ENCODE measurements at regions not wholly inside any gene's neighbourhood (a gene's known extent, or its start where the extent isn't known, plus 50 kb on each side); places are given as distances from the start of the nearest gene placed in this dataset.

DNA sequence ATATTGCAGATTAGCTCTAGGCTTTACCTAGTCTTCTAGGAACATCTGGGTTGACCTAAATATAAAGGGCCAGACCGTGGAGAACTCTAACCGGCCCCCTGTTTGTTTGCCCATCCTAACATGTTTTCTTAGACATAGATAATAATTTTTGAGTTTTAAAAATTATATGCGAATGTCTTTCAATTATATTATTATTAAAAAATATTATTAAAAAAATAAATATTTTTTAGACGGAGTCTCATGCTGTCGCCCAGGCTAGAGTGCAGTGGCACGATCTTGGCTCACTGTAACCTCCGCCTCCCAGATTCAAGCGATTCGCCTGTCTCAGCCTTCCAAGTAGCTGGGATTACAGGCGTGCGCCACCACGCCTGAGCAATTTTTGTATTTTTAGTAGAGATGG is 318.5 kb downstream of the INHBA start:
- Histone ChIP-seq H3K4me1 (ENCODE audit: control insufficient read depth in 1 of 2, insufficient read depth in 2 of 2, low read length in 2 of 2) (no peaks in the 10 kb centered on the region), H3K36me3 (ENCODE audit: control insufficient read depth in 1 of 2, insufficient read depth in 2 of 2, low read length in 2 of 2) (no peaks in the 10 kb centered on the region), H3K4me3 (ENCODE audit: low read depth in 1 of 2, low read length in 2 of 2) (no peak overlapping the region), H3K27me3 (ENCODE audit: control insufficient read depth in 1 of 2, insufficient read depth in 2 of 2, low read length in 2 of 2) (no peaks in the 10 kb centered on the region), H3K9ac (ENCODE audit: low read depth in 1 of 2, low read length in 2 of 2) (no peak overlapping the region), H3K9me3 (ENCODE audit: control insufficient read depth in 1 of 2, low read length in 2 of 2) (no peaks in the 10 kb centered on the region), H3K27ac (ENCODE audit: low read depth, low read length) (no peak overlapping the region)

GRCh38 chr7:41383596-41383995 is 319.3 kb downstream of the INHBA start:
- H3K27me3 ChIP-seq (ENCODE audit: control insufficient read depth in 1 of 2, insufficient read depth in 2 of 2, low read length in 2 of 2): no peaks in the 10 kb centered on the region
- H3K36me3 ChIP-seq (ENCODE audit: control insufficient read depth in 1 of 2, insufficient read depth in 2 of 2, low read length in 2 of 2): no peaks in the 10 kb centered on the region
- H3K27ac ChIP-seq (ENCODE audit: low read depth, low read length): no peak overlapping the region
- no peak overlapping the region for H3K9ac ChIP-seq (ENCODE audit: low read depth in 1 of 2, low read length in 2 of 2)
- H3K4me3 ChIP-seq (ENCODE audit: low read depth in 1 of 2, low read length in 2 of 2): no peak overlapping the region
- no peaks in the 10 kb centered on the region for H3K4me1 ChIP-seq (ENCODE audit: control insufficient read depth in 1 of 2, insufficient read depth in 2 of 2, low read length in 2 of 2)
- H3K9me3 ChIP-seq (ENCODE audit: control insufficient read depth in 1 of 2, low read length in 2 of 2): no peaks in the 10 kb centered on the region

GRCh38 chr7:41378156-41378555 is 324.7 kb downstream of the INHBA start:
- Histone ChIP-seq H3K9me3 (ENCODE audit: control insufficient read depth in 1 of 2, low read length in 2 of 2) (no peaks in the 10 kb centered on the region), H3K27me3 (ENCODE audit: control insufficient read depth in 1 of 2, insufficient read depth in 2 of 2, low read length in 2 of 2) (no peaks in the 10 kb centered on the region), H3K9ac (ENCODE audit: low read depth in 1 of 2, low read length in 2 of 2) (no peak overlapping the region), H3K27ac (ENCODE audit: low read depth, low read length) (no peak overlapping the region), H3K4me1 (ENCODE audit: control insufficient read depth in 1 of 2, insufficient read depth in 2 of 2, low read length in 2 of 2) (no peaks in the 10 kb centered on the region), H3K36me3 (ENCODE audit: control insufficient read depth in 1 of 2, insufficient read depth in 2 of 2, low read length in 2 of 2) (no peaks in the 10 kb centered on the region), H3K4me3 (ENCODE audit: low read depth in 1 of 2, low read length in 2 of 2) (no peak overlapping the region)

DNA sequence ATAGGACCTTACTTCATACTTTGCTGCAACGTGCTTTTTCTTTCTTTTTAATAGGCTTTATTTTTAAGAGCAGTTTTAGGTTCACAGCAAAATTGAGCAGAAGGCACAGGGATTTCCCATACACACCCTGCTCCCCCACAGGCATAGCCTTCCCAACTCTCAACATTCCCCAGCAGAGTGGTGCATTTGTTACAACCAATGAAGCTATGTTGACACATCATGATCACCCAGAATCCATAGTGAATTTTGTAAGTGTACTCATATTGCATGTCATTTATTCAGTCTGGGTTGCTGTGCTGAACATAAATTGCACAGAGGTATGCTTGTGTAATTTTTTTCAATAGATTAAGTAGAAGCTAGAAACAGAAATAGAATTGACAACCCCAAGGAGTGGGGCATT is 327.3 kb downstream of the INHBA start:
- Histone ChIP-seq H3K4me3 (ENCODE audit: low read depth in 1 of 2, low read length in 2 of 2) (no peak overlapping the region), H3K36me3 (ENCODE audit: control insufficient read depth in 1 of 2, insufficient read depth in 2 of 2, low read length in 2 of 2) (no peaks in the 10 kb centered on the region), H3K4me1 (ENCODE audit: control insufficient read depth in 1 of 2, insufficient read depth in 2 of 2, low read length in 2 of 2) (no peaks in the 10 kb centered on the region), H3K27ac (ENCODE audit: low read depth, low read length) (no peak overlapping the region), H3K9ac (ENCODE audit: low read depth in 1 of 2, low read length in 2 of 2) (no peak overlapping the region), H3K27me3 (ENCODE audit: control insufficient read depth in 1 of 2, insufficient read depth in 2 of 2, low read length in 2 of 2) (no peaks in the 10 kb centered on the region), H3K9me3 (ENCODE audit: control insufficient read depth in 1 of 2, low read length in 2 of 2) (no peaks in the 10 kb centered on the region)

DNA sequence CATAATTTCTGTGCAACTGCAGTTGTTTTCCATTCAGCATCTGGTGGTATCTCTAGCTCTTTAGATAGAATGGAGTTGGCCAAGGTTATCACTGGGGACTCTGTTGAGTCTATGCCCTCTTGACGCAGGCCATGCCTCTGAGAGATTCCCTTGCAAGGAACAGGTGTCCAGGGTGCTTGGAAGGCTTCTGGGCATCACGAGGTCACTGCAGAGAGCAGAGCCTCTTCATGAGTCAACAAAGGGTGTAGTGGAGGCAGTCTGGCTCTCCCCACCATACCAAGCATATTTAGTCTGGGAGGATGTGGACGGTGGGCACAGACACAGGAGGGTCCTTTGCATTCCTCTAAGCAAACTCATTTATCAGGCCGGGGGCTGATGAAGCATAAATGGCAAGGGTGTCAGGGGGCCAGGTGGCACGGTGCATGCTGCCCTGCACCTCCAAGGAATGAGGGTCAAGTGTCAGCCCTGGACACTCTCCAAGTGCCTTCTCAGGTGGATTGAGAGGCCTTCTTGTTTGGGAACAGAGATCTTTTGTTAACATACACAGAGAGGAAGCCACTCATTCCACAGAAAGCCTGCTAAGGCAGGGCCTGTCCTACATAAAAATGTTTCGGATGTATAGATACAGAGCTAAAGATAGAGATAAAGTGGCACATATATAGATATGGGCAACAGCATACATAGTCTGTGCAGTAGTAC is 328.6 kb downstream of the INHBA start:
- H3K36me3 ChIP-seq (ENCODE audit: control insufficient read depth in 1 of 2, insufficient read depth in 2 of 2, low read length in 2 of 2): no peaks in the 10 kb centered on the region
- peaks cover 0 to 3% of the 10 kb centered on the region in 2 donors for H3K9me3 ChIP-seq (ENCODE audit: control insufficient read depth in 1 of 2, low read length in 2 of 2)
- H3K27me3 ChIP-seq (ENCODE audit: control insufficient read depth in 1 of 2, insufficient read depth in 2 of 2, low read length in 2 of 2): no peaks in the 10 kb centered on the region
- no peak overlapping the region for H3K4me3 ChIP-seq (ENCODE audit: low read depth in 1 of 2, low read length in 2 of 2)
- H3K27ac ChIP-seq (ENCODE audit: low read depth, low read length): no peak overlapping the region
- no peaks in the 10 kb centered on the region for H3K4me1 ChIP-seq (ENCODE audit: control insufficient read depth in 1 of 2, insufficient read depth in 2 of 2, low read length in 2 of 2)
- H3K9ac ChIP-seq (ENCODE audit: low read depth in 1 of 2, low read length in 2 of 2): no peak overlapping the region

- no peak overlapping the region for H3K27ac ChIP-seq (ENCODE audit: low read depth, low read length)
- H3K4me1 ChIP-seq (ENCODE audit: control insufficient read depth in 1 of 2, insufficient read depth in 2 of 2, low read length in 2 of 2): no peaks in the 10 kb centered on the region
- no peak overlapping the region for H3K9ac ChIP-seq (ENCODE audit: low read depth in 1 of 2, low read length in 2 of 2)
- no peak overlapping the region for H3K4me3 ChIP-seq (ENCODE audit: low read depth in 1 of 2, low read length in 2 of 2)
- no peaks in the 10 kb centered on the region for H3K27me3 ChIP-seq (ENCODE audit: control insufficient read depth in 1 of 2, insufficient read depth in 2 of 2, low read length in 2 of 2)
- H3K9me3 ChIP-seq (ENCODE audit: control insufficient read depth in 1 of 2, low read length in 2 of 2): peaks cover 0 to 4% of the 10 kb centered on the region in 2 donors
- H3K36me3 ChIP-seq (ENCODE audit: control insufficient read depth in 1 of 2, insufficient read depth in 2 of 2, low read length in 2 of 2): no peaks in the 10 kb centered on the region
These were observed 334.7 kb downstream of the INHBA start for GRCh38 chr7:41367967-41368882.

DNA sequence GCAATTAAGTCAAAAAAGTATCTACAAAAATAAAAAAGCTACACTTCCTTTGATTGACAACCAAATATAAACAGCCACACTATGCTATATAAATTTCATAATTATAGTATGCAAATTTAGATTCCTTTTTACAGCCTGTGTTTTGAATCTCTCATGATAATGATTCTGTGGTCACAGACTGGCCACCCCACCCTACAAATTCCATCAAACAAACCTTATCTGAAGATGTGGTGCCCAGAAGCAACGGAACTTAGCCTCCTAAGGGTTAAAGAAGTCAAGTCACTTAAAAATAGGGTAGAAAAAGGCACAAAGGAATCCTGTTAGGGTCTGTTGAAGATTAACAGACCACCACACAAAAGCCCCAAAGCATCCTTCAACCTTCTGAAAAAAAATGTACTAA is 351.8 kb downstream of the INHBA start:
- Histone ChIP-seq H3K4me1 (ENCODE audit: control insufficient read depth in 1 of 2, insufficient read depth in 2 of 2, low read length in 2 of 2) (no peaks in the 10 kb centered on the region), H3K36me3 (ENCODE audit: control insufficient read depth in 1 of 2, insufficient read depth in 2 of 2, low read length in 2 of 2) (no peaks in the 10 kb centered on the region), H3K9me3 (ENCODE audit: control insufficient read depth in 1 of 2, low read length in 2 of 2) (no peaks in the 10 kb centered on the region), H3K4me3 (ENCODE audit: low read depth in 1 of 2, low read length in 2 of 2) (no peak overlapping the region), H3K27ac (ENCODE audit: low read depth, low read length) (no peak overlapping the region), H3K27me3 (ENCODE audit: control insufficient read depth in 1 of 2, insufficient read depth in 2 of 2, low read length in 2 of 2) (no peaks in the 10 kb centered on the region), H3K9ac (ENCODE audit: low read depth in 1 of 2, low read length in 2 of 2) (no peak overlapping the region)

DNA sequence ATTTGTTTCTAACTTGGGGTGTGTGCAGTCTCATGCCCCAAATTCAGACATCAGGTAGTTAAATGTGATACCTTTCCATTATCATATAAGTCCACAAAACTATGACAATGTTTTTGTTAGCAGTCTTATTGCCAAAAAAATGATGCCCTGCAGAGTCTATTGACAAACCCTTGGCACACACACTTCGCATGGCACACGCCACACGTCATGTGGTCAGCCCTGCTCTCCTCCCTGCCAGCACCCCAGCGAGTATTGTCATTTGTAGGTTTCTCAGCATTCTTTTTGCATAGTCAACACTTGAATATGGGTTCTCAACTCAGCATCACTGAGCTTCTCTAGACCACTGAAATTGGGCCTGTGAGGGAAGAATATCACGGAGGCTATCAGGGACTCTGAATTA is 356.0 kb downstream of the INHBA start:
- Histone ChIP-seq H3K27ac (ENCODE audit: low read depth, low read length) (no peak overlapping the region), H3K4me1 (ENCODE audit: control insufficient read depth in 1 of 2, insufficient read depth in 2 of 2, low read length in 2 of 2) (no peaks in the 10 kb centered on the region), H3K36me3 (ENCODE audit: control insufficient read depth in 1 of 2, insufficient read depth in 2 of 2, low read length in 2 of 2) (no peaks in the 10 kb centered on the region), H3K4me3 (ENCODE audit: low read depth in 1 of 2, low read length in 2 of 2) (no peak overlapping the region), H3K9me3 (ENCODE audit: control insufficient read depth in 1 of 2, low read length in 2 of 2) (no peaks in the 10 kb centered on the region), H3K27me3 (ENCODE audit: control insufficient read depth in 1 of 2, insufficient read depth in 2 of 2, low read length in 2 of 2) (no peaks in the 10 kb centered on the region), H3K9ac (ENCODE audit: low read depth in 1 of 2, low read length in 2 of 2) (no peak overlapping the region)

GRCh38 chr7:41339913-41340676 is 362.8 kb downstream of the INHBA start:
- no peaks in the 10 kb centered on the region for H3K36me3 ChIP-seq (ENCODE audit: control insufficient read depth in 1 of 2, insufficient read depth in 2 of 2, low read length in 2 of 2)

GRCh38 chr7:41336981-41337380 is 365.9 kb downstream of the INHBA start:
- Histone ChIP-seq H3K36me3 (ENCODE audit: control insufficient read depth in 1 of 2, insufficient read depth in 2 of 2, low read length in 2 of 2) (no peaks in the 10 kb centered on the region), H3K4me1 (ENCODE audit: control insufficient read depth in 1 of 2, insufficient read depth in 2 of 2, low read length in 2 of 2) (no peaks in the 10 kb centered on the region), H3K4me3 (ENCODE audit: low read depth in 1 of 2, low read length in 2 of 2) (no peak overlapping the region), H3K9ac (ENCODE audit: low read depth in 1 of 2, low read length in 2 of 2) (no peak overlapping the region), H3K27ac (ENCODE audit: low read depth, low read length) (no peak overlapping the region), H3K27me3 (ENCODE audit: control insufficient read depth in 1 of 2, insufficient read depth in 2 of 2, low read length in 2 of 2) (no peaks in the 10 kb centered on the region), H3K9me3 (ENCODE audit: control insufficient read depth in 1 of 2, low read length in 2 of 2) (peaks cover 0 to 3% of the 10 kb centered on the region in 2 donors)

More at GRCh38 chr7:41339913-41340676, 362.8 kb downstream of the INHBA start:
- Histone ChIP-seq H3K9me3 (ENCODE audit: control insufficient read depth in 1 of 2, low read length in 2 of 2) (no peaks in the 10 kb centered on the region), H3K27me3 (ENCODE audit: control insufficient read depth in 1 of 2, insufficient read depth in 2 of 2, low read length in 2 of 2) (no peaks in the 10 kb centered on the region), H3K4me3 (ENCODE audit: low read depth in 1 of 2, low read length in 2 of 2) (no peak overlapping the region), H3K9ac (ENCODE audit: low read depth in 1 of 2, low read length in 2 of 2) (no peak overlapping the region), H3K4me1 (ENCODE audit: control insufficient read depth in 1 of 2, insufficient read depth in 2 of 2, low read length in 2 of 2) (no peaks in the 10 kb centered on the region), H3K27ac (ENCODE audit: low read depth, low read length) (no peak overlapping the region)

Measured in duodenal mucosa (tissue), 2 donors.